ENCODE measurements at regions not wholly inside any gene's neighbourhood (a gene's known extent, or its start where the extent isn't known, plus 50 kb on each side); places are given as distances from the start of the nearest gene placed in this dataset.

DNA sequence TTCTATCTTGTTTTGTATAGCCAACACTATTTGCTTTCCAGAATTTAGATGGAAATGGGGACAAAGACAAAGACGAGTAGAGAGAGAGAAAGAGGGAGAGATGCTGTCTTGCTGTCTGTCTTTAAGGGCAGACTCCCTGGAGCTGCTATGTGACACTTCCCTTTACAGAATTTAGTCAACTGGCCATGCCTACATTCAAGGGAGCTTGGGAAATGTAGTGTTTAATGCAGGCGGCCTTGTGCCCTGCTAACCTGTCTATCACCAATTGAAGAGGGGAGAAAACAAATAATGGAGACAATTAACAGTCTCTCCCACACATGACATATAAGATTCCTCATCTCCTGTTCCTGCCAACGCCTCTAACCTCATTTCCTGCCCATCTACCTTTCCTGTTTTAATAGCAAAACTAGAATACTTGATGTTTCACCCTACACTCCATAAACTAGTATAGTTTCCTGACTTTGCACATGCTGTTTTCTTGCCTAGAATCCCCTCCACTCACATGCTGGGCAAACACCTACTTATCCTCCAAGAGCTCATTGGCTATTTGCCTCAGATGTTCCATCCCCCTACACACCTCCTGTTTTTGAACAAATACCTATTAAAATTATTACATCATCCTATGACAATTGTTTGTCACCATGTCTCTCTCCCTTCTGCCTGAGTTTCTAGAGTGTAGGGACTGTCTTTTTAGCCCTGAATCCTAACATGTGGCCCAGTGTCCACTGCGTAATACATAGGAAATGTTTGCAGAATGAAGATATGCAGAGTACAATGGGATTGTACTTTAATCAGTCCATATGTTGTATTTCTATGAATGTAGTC lies 117.2 kb downstream of the SLC25A24 start:
- no peak for DNase-seq (ENCODE audit: low read depth, low spot score)
- Histone ChIP-seq H3K9me3 (ENCODE audit: low read depth, low read length) (no peaks in the 10 kb centered on the region), H3K4me3 (no peak overlapping the region), H3K9ac (ENCODE audit: insufficient read length) (no peak overlapping the region), H3K36me3 (ENCODE audit: insufficient read depth, low read length) (no peaks in the 10 kb centered on the region), H3K27ac (no peak overlapping the region)
- no peak for TF ChIP-seq FOXP2 (optimal IDR thresholded peaks at IDR 0.05; ENCODE audit: control extremely low read depth, extremely low read length, insufficient read depth)
- no peak for TF ChIP-seq EZH2 (IDR thresholded peaks at IDR 0.05)
- TF ChIP-seq POLR2AphosphoS5 (IDR thresholded peaks at IDR 0.05; ENCODE audit: borderline replicate concordance, low read depth, low read length) = no peak

DNA sequence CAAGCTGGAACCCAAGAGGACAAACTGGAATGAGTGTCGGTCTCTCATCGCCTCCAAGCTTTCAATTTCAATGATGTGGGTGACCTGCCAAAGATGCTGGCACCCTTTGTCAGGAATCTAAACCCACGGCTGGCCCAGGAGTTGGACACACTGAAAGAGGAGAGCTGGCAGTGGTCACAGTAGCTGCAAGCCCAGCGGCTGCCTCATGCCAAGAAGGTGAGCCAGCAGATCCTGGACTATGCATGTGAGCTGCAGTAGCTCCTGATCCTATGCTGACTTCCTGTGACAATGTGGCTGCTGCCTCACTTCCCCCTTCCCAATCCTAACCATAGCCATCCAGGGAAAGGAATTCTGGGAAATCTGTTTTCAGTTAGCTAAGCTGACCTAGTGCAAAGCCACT lies 117.0 kb upstream of the VAV3 start:
- no peak for DNase-seq (ENCODE audit: low read depth, low spot score)
- Histone ChIP-seq H3K9me3 (ENCODE audit: low read depth, low read length) (no peaks in the 10 kb centered on the region), H3K9ac (ENCODE audit: insufficient read length) (no peak overlapping the region), H3K36me3 (ENCODE audit: insufficient read depth, low read length) (no peaks in the 10 kb centered on the region), H3K27ac (no peak overlapping the region), H3K4me3 (no peak overlapping the region)
- TF ChIP-seq FOXP2 (optimal IDR thresholded peaks at IDR 0.05; ENCODE audit: control extremely low read depth, extremely low read length, insufficient read depth) = no peak
- no peak for TF ChIP-seq POLR2AphosphoS5 (IDR thresholded peaks at IDR 0.05; ENCODE audit: borderline replicate concordance, low read depth, low read length)
- no peak for TF ChIP-seq EZH2 (IDR thresholded peaks at IDR 0.05)

DNA sequence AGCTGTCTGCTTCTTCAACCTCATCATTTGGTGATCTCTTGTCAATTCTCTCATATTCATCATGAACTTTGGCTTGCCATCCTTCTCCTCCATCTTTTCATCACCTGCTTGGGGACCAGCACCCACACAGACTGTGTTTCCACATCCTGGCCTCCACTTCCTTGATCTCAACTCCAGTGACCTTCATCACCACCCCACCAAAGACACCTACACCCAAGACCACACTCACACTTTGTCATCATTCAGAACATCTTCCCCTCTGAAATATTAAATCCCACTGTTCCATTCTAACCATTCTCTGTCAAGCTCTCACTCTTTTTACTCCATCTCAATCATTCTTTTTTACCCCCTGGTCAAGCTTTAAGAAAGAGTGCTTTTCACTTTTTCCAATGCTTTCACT lies 115.5 kb upstream of the VAV3 start:
- no peak overlapping the region for H3K9ac ChIP-seq (ENCODE audit: insufficient read length)

DNA sequence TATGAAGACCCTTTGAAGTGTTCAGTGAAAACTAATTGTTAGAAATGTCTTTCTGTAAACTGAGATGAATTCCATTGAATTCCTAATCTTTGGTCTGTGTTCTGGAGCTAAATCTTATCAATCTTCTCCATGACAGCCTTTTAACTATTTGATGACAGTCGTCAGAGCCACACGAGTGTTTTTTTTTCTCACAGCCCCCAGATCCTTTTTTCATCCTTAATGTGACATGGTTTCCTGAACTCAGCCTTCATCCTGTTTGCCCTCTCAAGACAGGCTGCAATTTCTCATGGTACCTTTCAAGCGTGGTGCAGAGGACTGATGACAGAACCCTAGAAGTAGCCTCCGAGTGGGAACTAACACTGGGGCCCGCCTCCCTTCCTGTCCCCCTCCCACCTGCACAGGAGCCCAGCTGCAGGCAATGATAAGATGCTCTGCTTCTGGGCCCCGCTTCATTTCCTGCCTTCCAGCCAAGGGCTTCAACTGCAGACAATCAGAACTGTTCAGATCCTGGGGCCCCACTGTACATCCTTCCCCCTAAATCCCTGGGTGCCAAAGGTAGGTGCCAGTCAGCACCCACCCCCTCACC lies 114.6 kb upstream of the VAV3 start:
- Histone ChIP-seq H3K27ac (no peak overlapping the region), H3K9me3 (ENCODE audit: low read depth, low read length) (no peaks in the 10 kb centered on the region), H3K4me3 (no peak overlapping the region), H3K9ac (ENCODE audit: insufficient read length) (no peak overlapping the region), H3K36me3 (ENCODE audit: insufficient read depth, low read length) (no peaks in the 10 kb centered on the region)
- TF ChIP-seq FOXP2 (optimal IDR thresholded peaks at IDR 0.05; ENCODE audit: control extremely low read depth, extremely low read length, insufficient read depth) (no peak), EZH2 (IDR thresholded peaks at IDR 0.05) (no peak), POLR2AphosphoS5 (IDR thresholded peaks at IDR 0.05; ENCODE audit: borderline replicate concordance, low read depth, low read length) (no peak)
- DNase-seq (ENCODE audit: low read depth, low spot score) = no peak

More for the DNA sequence above, 115.5 kb upstream of the VAV3 start:
- H3K4me3 ChIP-seq = no peak overlapping the region
- H3K36me3 ChIP-seq (ENCODE audit: insufficient read depth, low read length) = no peaks in the 10 kb centered on the region
- TF ChIP-seq POLR2AphosphoS5 (IDR thresholded peaks at IDR 0.05; ENCODE audit: borderline replicate concordance, low read depth, low read length) (no peak), FOXP2 (optimal IDR thresholded peaks at IDR 0.05; ENCODE audit: control extremely low read depth, extremely low read length, insufficient read depth) (no peak), EZH2 (IDR thresholded peaks at IDR 0.05) (no peak)
- DNase-seq (ENCODE audit: low read depth, low spot score) = no peak
- H3K27ac ChIP-seq = no peak overlapping the region
- H3K9me3 ChIP-seq (ENCODE audit: low read depth, low read length) = no peaks in the 10 kb centered on the region

DNA sequence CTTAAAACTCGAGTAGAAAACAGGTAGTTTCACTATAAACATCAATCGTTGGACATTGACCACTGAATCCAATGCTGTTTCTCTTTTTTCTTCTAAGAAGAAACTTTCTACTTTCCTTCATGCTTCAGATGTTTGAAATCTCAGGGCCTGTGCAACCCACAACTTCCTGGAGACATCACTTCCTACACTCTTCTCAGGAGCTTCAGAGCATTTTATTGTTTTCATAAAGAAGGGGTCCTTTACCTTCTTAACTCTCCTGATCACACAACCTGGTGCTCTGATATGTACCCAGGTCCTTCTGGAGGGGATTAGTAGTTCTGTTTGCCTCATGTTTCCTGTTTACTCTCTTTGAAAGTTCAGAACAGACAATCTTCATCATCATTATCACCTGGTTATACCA lies 113.0 kb upstream of the VAV3 start:
- DNase-seq (ENCODE audit: low read depth, low spot score) = no peak
- no peak for TF ChIP-seq EZH2 (IDR thresholded peaks at IDR 0.05)
- TF ChIP-seq POLR2AphosphoS5 (IDR thresholded peaks at IDR 0.05; ENCODE audit: borderline replicate concordance, low read depth, low read length) = no peak
- no peak for TF ChIP-seq FOXP2 (optimal IDR thresholded peaks at IDR 0.05; ENCODE audit: control extremely low read depth, extremely low read length, insufficient read depth)
- no peak overlapping the region for H3K27ac ChIP-seq

DNA sequence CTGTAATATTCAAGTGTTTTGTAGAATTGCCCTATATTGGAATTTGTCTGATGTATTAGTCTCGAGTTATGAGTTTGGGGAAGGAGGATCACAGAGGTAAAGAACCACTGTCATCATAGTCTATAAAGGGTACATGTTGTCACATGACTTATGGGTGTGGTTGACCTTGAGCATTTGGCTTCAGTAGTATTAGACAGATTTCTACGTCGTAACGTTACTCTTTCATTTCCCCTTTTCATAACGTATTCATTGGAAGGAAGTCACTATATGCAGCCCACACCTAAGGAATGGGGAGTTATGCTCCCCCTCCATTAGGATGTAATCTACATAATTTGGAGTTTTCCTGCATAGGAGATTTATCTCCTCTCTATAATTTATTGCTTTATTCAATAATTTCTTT lies 110.1 kb upstream of the VAV3 start:
- no peaks in the 10 kb centered on the region for H3K9me3 ChIP-seq (ENCODE audit: low read depth, low read length)
- no peak overlapping the region for H3K4me3 ChIP-seq
- TF ChIP-seq FOXP2 (optimal IDR thresholded peaks at IDR 0.05; ENCODE audit: control extremely low read depth, extremely low read length, insufficient read depth) = no peak
- no peak for TF ChIP-seq EZH2 (IDR thresholded peaks at IDR 0.05)
- no peak for TF ChIP-seq POLR2AphosphoS5 (IDR thresholded peaks at IDR 0.05; ENCODE audit: borderline replicate concordance, low read depth, low read length)
- no peak for DNase-seq (ENCODE audit: low read depth, low spot score)
- H3K36me3 ChIP-seq (ENCODE audit: insufficient read depth, low read length) = no peaks in the 10 kb centered on the region
- H3K27ac ChIP-seq = no peak overlapping the region
- no peak overlapping the region for H3K9ac ChIP-seq (ENCODE audit: insufficient read length)

More for the DNA sequence above, 113.0 kb upstream of the VAV3 start:
- Histone ChIP-seq H3K9ac (ENCODE audit: insufficient read length) (no peak overlapping the region), H3K9me3 (ENCODE audit: low read depth, low read length) (no peaks in the 10 kb centered on the region), H3K36me3 (ENCODE audit: insufficient read depth, low read length) (no peaks in the 10 kb centered on the region), H3K4me3 (no peak overlapping the region)

DNA sequence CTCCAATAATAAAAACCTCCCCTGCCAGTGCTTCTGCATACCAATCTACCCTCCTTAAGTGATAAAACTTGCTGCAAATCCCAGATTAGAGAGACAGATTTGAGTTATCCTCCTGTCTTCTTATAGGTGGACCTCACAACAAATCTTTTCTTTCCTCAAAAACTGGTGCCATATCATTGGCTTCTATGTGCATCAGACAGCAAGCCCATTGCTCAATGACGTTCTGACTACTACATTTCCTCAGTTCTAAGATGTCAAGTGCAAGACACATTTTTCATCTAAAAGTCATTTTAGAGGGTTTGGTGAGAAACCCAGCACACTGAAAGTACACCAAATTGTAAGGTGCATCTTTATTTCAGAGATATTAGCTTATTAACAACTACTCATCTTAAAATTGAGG lies 107.8 kb upstream of the VAV3 start:
- Histone ChIP-seq H3K9ac (ENCODE audit: insufficient read length) (no peak overlapping the region), H3K36me3 (ENCODE audit: insufficient read depth, low read length) (no peaks in the 10 kb centered on the region), H3K4me3 (no peak overlapping the region), H3K9me3 (ENCODE audit: low read depth, low read length) (no peaks in the 10 kb centered on the region), H3K27ac (no peak overlapping the region)
- no peak for DNase-seq (ENCODE audit: low read depth, low spot score)
- TF ChIP-seq FOXP2 (optimal IDR thresholded peaks at IDR 0.05; ENCODE audit: control extremely low read depth, extremely low read length, insufficient read depth) (no peak), EZH2 (IDR thresholded peaks at IDR 0.05) (no peak), POLR2AphosphoS5 (IDR thresholded peaks at IDR 0.05; ENCODE audit: borderline replicate concordance, low read depth, low read length) (no peak)

DNA sequence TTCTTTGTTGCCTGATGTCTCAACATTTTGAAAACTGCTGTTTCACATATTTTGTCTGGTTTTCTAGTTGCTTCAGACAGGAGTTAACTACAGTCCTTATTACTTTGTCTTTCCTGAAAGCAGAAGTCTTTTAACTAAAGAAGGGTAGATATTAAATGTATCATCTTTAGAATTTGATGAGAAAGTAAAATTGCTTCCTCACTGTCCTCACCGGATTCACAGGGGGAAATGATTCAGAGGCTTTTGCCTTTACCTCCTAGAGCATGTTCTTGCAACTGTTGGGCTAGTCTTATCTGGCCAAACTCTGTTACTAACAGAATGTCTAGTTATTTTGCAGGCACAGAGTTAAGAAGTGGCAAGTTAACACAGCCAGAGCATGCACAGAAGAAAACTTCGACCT lies 107.2 kb upstream of the VAV3 start:
- Histone ChIP-seq H3K27ac (no peak overlapping the region), H3K4me3 (no peak overlapping the region), H3K9ac (ENCODE audit: insufficient read length) (no peak overlapping the region), H3K36me3 (ENCODE audit: insufficient read depth, low read length) (no peaks in the 10 kb centered on the region), H3K9me3 (ENCODE audit: low read depth, low read length) (no peaks in the 10 kb centered on the region)
- DNase-seq (ENCODE audit: low read depth, low spot score) = no peak
- TF ChIP-seq EZH2 (IDR thresholded peaks at IDR 0.05) = no peak
- no peak for TF ChIP-seq FOXP2 (optimal IDR thresholded peaks at IDR 0.05; ENCODE audit: control extremely low read depth, extremely low read length, insufficient read depth)
- no peak for TF ChIP-seq POLR2AphosphoS5 (IDR thresholded peaks at IDR 0.05; ENCODE audit: borderline replicate concordance, low read depth, low read length)

All from SK-N-MC (cell line).